SK-N-SH treated with all-trans-retinoic acid at 6 μM for 48 hours (cell line): ENCODE measurements at regions not wholly inside any gene's neighbourhood (a gene's known extent, or its start where the extent isn't known, plus 50 kb on each side); places are given as distances from the start of the nearest gene placed in this dataset.

ENCODE experiments used
- ATAC-seq: fragments of 200-7000 bp; cut with Tn5 transposase; 3 replicates; pipeline ENCODE4 v1.9.1; 2020; ENCODE audit warnings: mild to moderate bottlenecking, moderate library complexity
- ARNTL ChIP-seq: fragments of 450-650 bp; formaldehyde crosslinking; IDR thresholded peaks from 2 replicates; pipeline ENCODE4 v1.5.0; 2020; ENCODE audit warnings: low read depth, mild to moderate bottlenecking, moderate library complexity, borderline replicate concordance
- BACH2 ChIP-seq: fragments of 250-450 bp; sonication (Bioruptor Pico); IDR thresholded peaks from 2 replicates; pipeline ENCODE4 v1.9.0; 2021; ENCODE audit warnings: mild to moderate bottlenecking, borderline replicate concordance
- CREB5 ChIP-seq: fragments of 250-450 bp; sonication (Bioruptor Pico); IDR thresholded peaks from 2 replicates; pipeline ENCODE4 v1.5.1; 2020; ENCODE audit warnings: low read depth, mild to moderate bottlenecking, moderate library complexity
- CSDC2 ChIP-seq: fragments of 250-450 bp; sonication (Bioruptor Pico); IDR thresholded peaks from 2 replicates; pipeline ENCODE4 v1.5.0; 2020; ENCODE audit warnings: mild to moderate bottlenecking, moderate library complexity
- ESRRG ChIP-seq: fragments of 250-450 bp; sonication (Bioruptor Pico); IDR thresholded peaks from 2 replicates; pipeline ENCODE4 v1.6.1; 2021; ENCODE audit warnings: mild to moderate bottlenecking
- GLIS3 ChIP-seq: fragments of 250-450 bp; sonication (Bioruptor Pico); IDR thresholded peaks from 2 replicates; pipeline ENCODE4 v1.5.0; 2020; ENCODE audit warnings: mild to moderate bottlenecking, moderate library complexity
- ISL1 ChIP-seq: fragments of 250-450 bp; sonication (Bioruptor Pico); IDR thresholded peaks from 2 replicates; pipeline ENCODE4 v2.1.2; 2022; ENCODE audit warnings: mild to moderate bottlenecking, moderate library complexity
- OSR1 ChIP-seq: fragments of 250-450 bp; sonication (Bioruptor Pico); IDR thresholded peaks from 2 replicates; pipeline ENCODE4 v1.8.0; 2022; ENCODE audit warnings: moderate library complexity, mild to moderate bottlenecking, inconsistent platforms
- PATZ1 ChIP-seq: fragments of 250-450 bp; sonication (Bioruptor Pico); IDR thresholded peaks from 2 replicates; pipeline ENCODE4 v1.8.0; 2020; ENCODE audit warnings: mild to moderate bottlenecking, moderate library complexity, borderline replicate concordance
- POU6F1 ChIP-seq: fragments of 250-450 bp; sonication (Bioruptor Pico); IDR thresholded peaks from 2 replicates; pipeline ENCODE4 v1.8.0; 2021; ENCODE audit warnings: low read depth, mild to moderate bottlenecking, moderate library complexity, borderline replicate concordance
- PPARA ChIP-seq: fragments of 250-450 bp; sonication (Bioruptor Pico); IDR thresholded peaks from 2 replicates; pipeline ENCODE4 v1.5.0; 2020; ENCODE audit warnings: mild to moderate bottlenecking, borderline replicate concordance
- RARB ChIP-seq: fragments of 250-450 bp; sonication (Bioruptor Pico); IDR thresholded peaks from 2 replicates; pipeline ENCODE4 v1.8.0; 2021; ENCODE audit warnings: mild to moderate bottlenecking, moderate library complexity
- SNAI2 ChIP-seq: fragments of 250-450 bp; sonication (Bioruptor Pico); IDR thresholded peaks from 2 replicates; pipeline ENCODE4 v1.5.0; 2020; ENCODE audit warnings: mild to moderate bottlenecking, moderate library complexity
- TCF4 ChIP-seq: fragments of 250-450 bp; sonication (Bioruptor Pico); IDR thresholded peaks from 2 replicates; pipeline ENCODE4 v1.8.0; 2021; ENCODE audit warnings: mild to moderate bottlenecking, moderate library complexity, borderline replicate concordance
- TOX ChIP-seq: fragments of 250-450 bp; sonication (Bioruptor Pico); IDR thresholded peaks from 2 replicates; pipeline ENCODE4 v1.8.0; 2021; ENCODE audit warnings: mild to moderate bottlenecking, moderate library complexity, borderline replicate concordance
- TSHZ2 ChIP-seq: fragments of 250-450 bp; sonication (Bioruptor Pico); IDR thresholded peaks from 2 replicates; pipeline ENCODE4 v1.5.0; 2020; ENCODE audit warnings: mild to moderate bottlenecking, moderate library complexity
- ZC3H10 ChIP-seq: fragments of 250-450 bp; sonication (Bioruptor Pico); IDR thresholded peaks from 2 replicates; pipeline ENCODE4 v1.5.1; 2021; ENCODE audit warnings: mild to moderate bottlenecking, moderate library complexity
- ZFP3 ChIP-seq: fragments of 250-450 bp; sonication (Bioruptor Pico); IDR thresholded peaks from 2 replicates; pipeline ENCODE4 v1.5.0; 2020; ENCODE audit warnings: mild to moderate bottlenecking, moderate library complexity
- ZFP30 ChIP-seq: fragments of 450-650 bp; formaldehyde crosslinking; IDR thresholded peaks from 2 replicates; pipeline ENCODE4 v1.5.0; 2022; ENCODE audit warnings: mild to moderate bottlenecking, moderate library complexity
- ZNF565 ChIP-seq: fragments of 450-650 bp; formaldehyde crosslinking; conservative IDR thresholded peaks from 2 replicates; pipeline ENCODE4 v1.5.0; 2020; ENCODE audit warnings: low read depth, mild to moderate bottlenecking, moderate library complexity
- ZNF70 ChIP-seq: fragments of 450-650 bp; formaldehyde crosslinking; IDR thresholded peaks from 2 replicates; pipeline ENCODE4 v1.5.0; 2020; ENCODE audit warnings: mild to moderate bottlenecking, moderate library complexity
- ZNF8 ChIP-seq: fragments of 450-650 bp; formaldehyde crosslinking; IDR thresholded peaks from 2 replicates; pipeline ENCODE4 v1.5.0; 2020; ENCODE audit warnings: mild to moderate bottlenecking, moderate library complexity

DNA sequence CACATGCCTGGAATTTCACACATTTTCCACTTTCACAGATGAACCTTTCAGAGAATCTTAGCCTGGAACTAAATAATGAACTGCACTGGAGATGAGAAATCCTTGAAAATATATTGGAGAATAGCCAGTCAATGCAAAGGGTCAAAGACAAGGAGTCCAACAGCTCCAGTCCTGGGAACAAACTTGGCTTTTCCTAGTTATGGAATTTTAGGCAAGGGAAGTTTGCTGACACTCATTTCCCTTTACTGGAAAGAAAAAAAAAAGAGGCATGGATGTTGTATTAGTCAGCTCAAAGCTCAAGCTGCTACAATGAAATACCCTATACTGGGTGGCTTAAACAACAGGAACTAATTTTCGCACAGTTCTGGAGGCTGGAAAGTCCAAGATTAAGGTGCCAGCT lies 690.8 kb upstream of the ARPP21 start:
- no peak for ATAC-seq
- TF ChIP-seq TSHZ2 (CRISPR knock-in tag) (no peak), OSR1 (CRISPR knock-in tag) (no peak), ZNF565 (CRISPR knock-in tag) (no peak), POU6F1 (CRISPR knock-in tag) (no peak), TOX (CRISPR knock-in tag) (no peak), GLIS3 (CRISPR knock-in tag) (no peak), CREB5 (CRISPR knock-in tag) (no peak), ISL1 (CRISPR knock-in tag) (no peak), SNAI2 (CRISPR knock-in tag) (no peak), TCF4 (CRISPR knock-in tag) (no peak), ZFP30 (CRISPR knock-in tag) (no peak), ZC3H10 (CRISPR knock-in tag) (no peak), RARB (CRISPR knock-in tag) (no peak), ARNTL (CRISPR knock-in tag) (no peak), PATZ1 (CRISPR knock-in tag) (no peak), PPARA (CRISPR knock-in tag) (no peak), ESRRG (no peak), BACH2 (CRISPR knock-in tag) (no peak), ZNF70 (CRISPR knock-in tag) (no peak)

GRCh38 chr3:34955680-34956079 lies 683.6 kb upstream of the ARPP21 start:
- TF ChIP-seq POU6F1 (CRISPR knock-in tag) (no peak), ARNTL (CRISPR knock-in tag) (no peak), RARB (CRISPR knock-in tag) (no peak), ZFP30 (CRISPR knock-in tag) (no peak), SNAI2 (CRISPR knock-in tag) (no peak), ZNF8 (CRISPR knock-in tag) (no peak), ZNF70 (CRISPR knock-in tag) (no peak), TSHZ2 (CRISPR knock-in tag) (no peak), ISL1 (CRISPR knock-in tag) (no peak), ZC3H10 (CRISPR knock-in tag) (no peak), TCF4 (CRISPR knock-in tag) (no peak), GLIS3 (CRISPR knock-in tag) (no peak), ZNF565 (CRISPR knock-in tag) (no peak), ZFP3 (CRISPR knock-in tag) (no peak), TOX (CRISPR knock-in tag) (no peak), CSDC2 (CRISPR knock-in tag) (no peak)
- ATAC-seq: no peak
